Neural cell (in vitro differentiated cells): ENCODE measurements at regions not wholly inside any gene's neighbourhood (a gene's known extent, or its start where the extent isn't known, plus 50 kb on each side); places are given as distances from the start of the nearest gene placed in this dataset.

ENCODE experiments used
- H2AFZ ChIP-seq: fragments of 200-600, 300-800 bp; sonication (generic), shearing (Covaris generic); 2 replicates; pipeline ENCODE4 v1.6.0; 2014; ENCODE audit warnings: low read depth, mild to moderate bottlenecking, antibody characterized with exemption, low read length, moderate library complexity
- H3F3A ChIP-seq: fragments of 200-600 bp; shearing (Covaris generic); 2 replicates; pipeline ENCODE4 v1.6.1; 2016; ENCODE audit warnings: mild to moderate bottlenecking, moderate library complexity, mixed read lengths, antibody characterized with exemption, low read length; ENCODE audit not compliant: insufficient read depth, poor library complexity, severe bottlenecking
- H3K27ac ChIP-seq: fragments of 200-600, 300-800 bp; sonication (generic), shearing (Covaris generic); 2 replicates; pipeline ENCODE4 v1.5.1; 2014; ENCODE audit warnings: mild to moderate bottlenecking, low read length, moderate library complexity
- H3K27me3 ChIP-seq: fragments of 300-800, 200-600 bp; sonication (generic), shearing (Covaris generic); 2 replicates; pipeline ENCODE4 v1.6.0; 2014; ENCODE audit warnings: mild to moderate bottlenecking, low read depth, low read length, moderate library complexity; ENCODE audit not compliant: insufficient read depth
- H3K36me3 ChIP-seq: fragments of 300-800, 200-600 bp; sonication (generic), shearing (Covaris generic); 2 replicates; pipeline ENCODE4 v1.5.1; 2014; ENCODE audit warnings: mild to moderate bottlenecking, antibody characterized with exemption, low read length, moderate library complexity; ENCODE audit not compliant: insufficient read depth
- H3K4me2 ChIP-seq: fragments of 300-800, 200-600 bp; sonication (generic), shearing (Covaris generic); 2 replicates; pipeline ENCODE4 v1.6.0; 2014; ENCODE audit warnings: mild to moderate bottlenecking, low read length
- H3K4me3 ChIP-seq: fragments of 300-800, 200-600 bp; sonication (generic), shearing (Covaris generic); 2 replicates; pipeline ENCODE4 v1.5.1; 2014; ENCODE audit warnings: mild to moderate bottlenecking, low read length, moderate library complexity
- H3K79me2 ChIP-seq: fragments of 200-600 bp; shearing (Covaris generic); replicated peaks from 2 replicates; pipeline ENCODE4 v1.6.0; 2014; ENCODE audit warnings: mild to moderate bottlenecking, low read length, moderate library complexity; ENCODE audit not compliant: insufficient read depth
- H3K9ac ChIP-seq: fragments of 300-800, 200-600 bp; sonication (generic), shearing (Covaris generic); 2 replicates; pipeline ENCODE4 v1.6.1; 2016; ENCODE audit warnings: mild to moderate bottlenecking, low read length, mixed read lengths
- H3K9me2 ChIP-seq: fragments of 200-600 bp; shearing (Covaris generic); 2 replicates; pipeline ENCODE4 v1.6.1; 2016; ENCODE audit warnings: mild to moderate bottlenecking, low read length, mixed read lengths; ENCODE audit not compliant: insufficient read depth
- H3K9me3 ChIP-seq: fragments of 200-600, 300-800 bp; sonication (generic), shearing (Covaris generic); 2 replicates; pipeline ENCODE4 v1.6.1; 2016; ENCODE audit warnings: mild to moderate bottlenecking, mixed run types, low read length, moderate library complexity, mixed read lengths
- H4K20me1 ChIP-seq: fragments of 200-600 bp; shearing (Covaris generic); 2 replicates; pipeline ENCODE4 v1.6.1; 2016; ENCODE audit warnings: mild to moderate bottlenecking, mixed run types; ENCODE audit not compliant: insufficient read depth
- CTCF ChIP-seq: fragments of 450-650 bp; IDR thresholded peaks from 2 replicates; pipeline ENCODE4 v1.5.1; 2014; ENCODE audit warnings: antibody characterized with exemption, mild to moderate bottlenecking, moderate library complexity; ENCODE audit not compliant: poor library complexity, severe bottlenecking
- EP300 ChIP-seq: fragments of 450-650 bp; conservative IDR thresholded peaks from 2 replicates; pipeline ENCODE4 v1.6.1; 2014; ENCODE audit warnings: antibody characterized with exemption, mild to moderate bottlenecking, moderate library complexity; ENCODE audit not compliant: poor library complexity, severe bottlenecking
- EZH2 ChIP-seq: fragments of 200-600, 300-800 bp; shearing (Covaris generic), sonication (generic); IDR thresholded peaks from 2 replicates; pipeline ENCODE4 v1.6.1; 2014; ENCODE audit warnings: antibody characterized with exemption, low read length, borderline replicate concordance, mild to moderate bottlenecking; ENCODE audit not compliant: insufficient read depth, poor library complexity, severe bottlenecking
- MXI1 ChIP-seq: fragments of 450-650 bp; conservative IDR thresholded peaks from 2 replicates; pipeline ENCODE4 v1.6.1; 2014; ENCODE audit warnings: antibody characterized with exemption, mild to moderate bottlenecking; ENCODE audit not compliant: poor library complexity, severe bottlenecking
- POLR2AphosphoS5 ChIP-seq: IDR thresholded peaks from 2 replicates; pipeline ENCODE4 v1.6.1; 2012
- RAD21 ChIP-seq: fragments of 450-650 bp; conservative IDR thresholded peaks from 2 replicates; pipeline ENCODE4 v1.6.1; 2014; ENCODE audit warnings: antibody characterized with exemption, mild to moderate bottlenecking, moderate library complexity
- REST ChIP-seq: IDR thresholded peaks from 2 replicates; pipeline ENCODE4 v1.6.1; 2012; ENCODE audit warnings: borderline replicate concordance
- SMC3 ChIP-seq: fragments of 450-650 bp; conservative IDR thresholded peaks from 2 replicates; pipeline ENCODE4 v1.6.1; 2014; ENCODE audit warnings: antibody characterized with exemption, mild to moderate bottlenecking, moderate library complexity; ENCODE audit not compliant: poor library complexity
- TAF1 ChIP-seq: IDR thresholded peaks from 2 replicates; pipeline ENCODE4 v1.6.1; 2012; ENCODE audit warnings: low read depth

GRCh38 chr13:40311356-40312101 lies 354.9 kb downstream of the FOXO1 start:
- Histone ChIP-seq H2AFZ (no peak overlapping the region), H3K9ac (no peak overlapping the region), H3F3A (no peaks in the 10 kb centered on the region), H3K9me3 (peaks cover 4% of the 10 kb centered on the region), H3K27ac (no peak overlapping the region), H3K27me3 (no peaks in the 10 kb centered on the region), H3K9me2 (no peaks in the 10 kb centered on the region), H3K79me2 (no peaks in the 10 kb centered on the region), H3K4me2 (no peak overlapping the region), H3K4me3 (no peak overlapping the region), H3K36me3 (no peaks in the 10 kb centered on the region), H4K20me1 (no peaks in the 10 kb centered on the region)
- TF ChIP-seq MXI1 (no peak), POLR2AphosphoS5 (no peak), SMC3 (no peak), EP300 (no peak)

- Histone ChIP-seq H4K20me1 (no peaks in the 10 kb centered on the region), H3K79me2 (no peaks in the 10 kb centered on the region), H3K27me3 (no peaks in the 10 kb centered on the region), H2AFZ (no peak overlapping the region), H3K4me3 (no peak overlapping the region), H3K9me2 (no peaks in the 10 kb centered on the region), H3K9ac (no peak overlapping the region), H3F3A (no peaks in the 10 kb centered on the region), H3K36me3 (no peaks in the 10 kb centered on the region), H3K9me3 (no peaks in the 10 kb centered on the region), H3K4me2 (no peak overlapping the region), H3K27ac (no peak overlapping the region)
- TF ChIP-seq TAF1 (no peak), POLR2AphosphoS5 (no peak), EP300 (no peak), SMC3 (no peak), CTCF (no peak), MXI1 (no peak), EZH2 (no peak), RAD21 (no peak), REST (no peak)
Measured at GRCh38 chr13:40313269-40314200, 352.9 kb downstream of the FOXO1 start.
